SU-DHL-6 (cell line): ENCODE measurements at regions not wholly inside any gene's neighbourhood (a gene's known extent, or its start where the extent isn't known, plus 50 kb on each side); places are given as distances from the start of the nearest gene placed in this dataset.
A peak's percentile ranks its signal among the peaks of the same experiment; 100 is the strongest.

ENCODE experiments used
- H2AFZ ChIP-seq: fragments of 200-600 bp; sonication (generic); 2 replicates; pipeline ENCODE4 v1.6.1; 2014; ENCODE audit warnings: low read depth, mild to moderate bottlenecking, moderate library complexity, mixed read lengths, antibody characterized with exemption, low read length; ENCODE audit not compliant: severe bottlenecking
- H3F3A ChIP-seq: fragments of 200-600 bp; shearing (Covaris generic); 2 replicates; pipeline ENCODE4 v1.6.0; 2016; ENCODE audit warnings: antibody characterized with exemption, mild to moderate bottlenecking; ENCODE audit not compliant: insufficient read depth
- H3K27ac ChIP-seq: fragments of 200-600 bp; sonication (generic); 2 replicates; pipeline ENCODE4 v1.5.1; 2016; ENCODE audit warnings: low read depth, mild to moderate bottlenecking, low read length, moderate library complexity, mixed read lengths
- H3K27me3 ChIP-seq: fragments of 200-600 bp; sonication (generic), shearing (Covaris generic); 2 replicates; pipeline ENCODE4 v1.6.0; 2014; ENCODE audit warnings: mild to moderate bottlenecking, low read length
- H3K36me3 ChIP-seq: fragments of 200-600 bp; sonication (generic); 2 replicates; pipeline ENCODE4 v1.6.1; 2014; ENCODE audit warnings: mild to moderate bottlenecking, low read length, mixed read lengths
- H3K4me2 ChIP-seq: fragments of 300-600, 200-600 bp; shearing (Covaris generic), sonication (generic); 2 replicates; pipeline ENCODE4 v1.6.0; 2014; ENCODE audit warnings: low read length, low read depth, mild to moderate bottlenecking; ENCODE audit not compliant: poor library complexity, severe bottlenecking
- H3K4me3 ChIP-seq: fragments of 200-600 bp; sonication (generic); 2 replicates; pipeline ENCODE4 v1.5.1; 2014; ENCODE audit warnings: antibody characterized with exemption, low read length, mild to moderate bottlenecking, mixed read lengths; ENCODE audit not compliant: insufficient read depth, poor library complexity, severe bottlenecking
- H3K79me2 ChIP-seq: fragments of 200-600 bp; sonication (generic); 2 replicates; pipeline ENCODE4 v1.6.1; 2014; ENCODE audit warnings: mild to moderate bottlenecking, low read length, moderate library complexity; ENCODE audit not compliant: insufficient read depth
- H3K9ac ChIP-seq: fragments of 200-600 bp; sonication (generic); 2 replicates; pipeline ENCODE4 v1.7.0; 2014; ENCODE audit warnings: mild to moderate bottlenecking, low read length
- H3K9me2 ChIP-seq: fragments of 200-600 bp; sonication (generic); replicated peaks from 2 replicates; pipeline ENCODE4 v1.6.1; 2014; ENCODE audit warnings: low read length; ENCODE audit not compliant: insufficient read depth
- H3K9me3 ChIP-seq: fragments of 200-600 bp; sonication (generic); 2 replicates; pipeline ENCODE4 v1.6.1; 2014; ENCODE audit warnings: low read length, mixed read lengths; ENCODE audit not compliant: insufficient read depth
- H4K20me1 ChIP-seq: fragments of 200-600 bp; sonication (generic); 2 replicates; pipeline ENCODE4 v1.6.1; 2014; ENCODE audit warnings: low read depth, mild to moderate bottlenecking, antibody characterized with exemption, low read length, moderate library complexity, mixed read lengths
- EZH2phosphoT487 ChIP-seq: fragments of 200-600 bp; sonication (generic), shearing (Covaris generic); conservative IDR thresholded peaks from 2 replicates; pipeline ENCODE4 v1.6.1; 2018; ENCODE audit warnings: mild to moderate bottlenecking, antibody characterized with exemption, low read length, moderate library complexity, mixed read lengths
- TF ChIP-seq, protein P1 (sequence below): fragments of 200-600 bp; sonication (generic); IDR thresholded peaks from one replicate; pipeline ENCODE4 v1.5.1; 2017; ENCODE audit warnings: antibody characterized with exemption, mild to moderate bottlenecking, low read length, moderate library complexity; ENCODE audit not compliant: insufficient read depth, poor library complexity, severe bottlenecking

GRCh38 chrX:42946544-42947194 is 168.7 kb upstream of the PPP1R2C start:
- Histone ChIP-seq H4K20me1 (no peaks in the 10 kb centered on the region), H3K4me3 (no peak overlapping the region), H3K27ac (peak overlapping the region; percentile 100), H3K9me2 (no peaks in the 10 kb centered on the region), H2AFZ (peak overlapping the region; percentile 38), H3K79me2 (no peaks in the 10 kb centered on the region), H3K4me2 (peak overlapping the region; percentile 79), H3K36me3 (no peaks in the 10 kb centered on the region), H3F3A (peaks cover 39% of the 10 kb centered on the region), H3K9ac (peak overlapping the region; percentile 70), H3K9me3 (no peaks in the 10 kb centered on the region), H3K27me3 (no peaks in the 10 kb centered on the region)
- TF ChIP-seq EZH2phosphoT487: no peak

GRCh38 chrX:42948723-42949657 is 171.0 kb upstream of the PPP1R2C start:
- Histone ChIP-seq H3K27me3 (no peaks in the 10 kb centered on the region), H3K27ac (peak overlapping the region; percentile 100), H3K9me2 (no peaks in the 10 kb centered on the region), H2AFZ (peak overlapping the region; percentile 59), H3F3A (peaks cover 26% of the 10 kb centered on the region), H3K9ac (peak overlapping the region; percentile 36), H3K4me2 (peak overlapping the region; percentile 36), H3K9me3 (no peaks in the 10 kb centered on the region), H3K4me3 (no peak overlapping the region), H3K36me3 (no peaks in the 10 kb centered on the region), H4K20me1 (no peaks in the 10 kb centered on the region), H3K79me2 (no peaks in the 10 kb centered on the region)
- TF ChIP-seq, protein P1, sequence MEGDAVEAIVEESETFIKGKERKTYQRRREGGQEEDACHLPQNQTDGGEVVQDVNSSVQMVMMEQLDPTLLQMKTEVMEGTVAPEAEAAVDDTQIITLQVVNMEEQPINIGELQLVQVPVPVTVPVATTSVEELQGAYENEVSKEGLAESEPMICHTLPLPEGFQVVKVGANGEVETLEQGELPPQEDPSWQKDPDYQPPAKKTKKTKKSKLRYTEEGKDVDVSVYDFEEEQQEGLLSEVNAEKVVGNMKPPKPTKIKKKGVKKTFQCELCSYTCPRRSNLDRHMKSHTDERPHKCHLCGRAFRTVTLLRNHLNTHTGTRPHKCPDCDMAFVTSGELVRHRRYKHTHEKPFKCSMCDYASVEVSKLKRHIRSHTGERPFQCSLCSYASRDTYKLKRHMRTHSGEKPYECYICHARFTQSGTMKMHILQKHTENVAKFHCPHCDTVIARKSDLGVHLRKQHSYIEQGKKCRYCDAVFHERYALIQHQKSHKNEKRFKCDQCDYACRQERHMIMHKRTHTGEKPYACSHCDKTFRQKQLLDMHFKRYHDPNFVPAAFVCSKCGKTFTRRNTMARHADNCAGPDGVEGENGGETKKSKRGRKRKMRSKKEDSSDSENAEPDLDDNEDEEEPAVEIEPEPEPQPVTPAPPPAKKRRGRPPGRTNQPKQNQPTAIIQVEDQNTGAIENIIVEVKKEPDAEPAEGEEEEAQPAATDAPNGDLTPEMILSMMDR: no peak
- no peak for TF ChIP-seq EZH2phosphoT487

GRCh38 chrX:42951747-42952146 is 173.8 kb upstream of the PPP1R2C start:
- peak overlapping the region; percentile 56 for H3K4me2 ChIP-seq
- H3K36me3 ChIP-seq: no peaks in the 10 kb centered on the region
- peak overlapping the region; percentile 50 for H3K9ac ChIP-seq
- no peaks in the 10 kb centered on the region for H3K9me2 ChIP-seq
- TF ChIP-seq, protein P1: no peak
- no peak for TF ChIP-seq EZH2phosphoT487
- H3K9me3 ChIP-seq: no peaks in the 10 kb centered on the region
- H3K4me3 ChIP-seq: no peak overlapping the region
- H3K27ac ChIP-seq: peak overlapping the region; percentile 100
- H4K20me1 ChIP-seq: no peaks in the 10 kb centered on the region
- no peaks in the 10 kb centered on the region for H3K27me3 ChIP-seq
- H3F3A ChIP-seq: peaks cover 29% of the 10 kb centered on the region
- peak overlapping the region; percentile 51 for H2AFZ ChIP-seq
- H3K79me2 ChIP-seq: no peaks in the 10 kb centered on the region
